Duodenal mucosa (tissue), 2 donors: ENCODE measurements at regions not wholly inside any gene's neighbourhood (a gene's known extent, or its start where the extent isn't known, plus 50 kb on each side); places are given as distances from the start of the nearest gene placed in this dataset.
"Not testable (repeated sequence)": the region's sequence is repeated elsewhere in the genome, so short reads cannot be mapped to it uniquely, and the experiment has no call there.

Experiments
- H3K27ac ChIP-seq: one replicate; pipeline ENCODE4 v1.7.0; 2013; ENCODE audit warnings: low read depth, low read length
- H3K27me3 ChIP-seq, 2 donors: one replicate each; pipeline ENCODE4 v1.7.0; 2013; ENCODE audit warnings: low read length in 2 of 2, control low read depth in 1 of 2; ENCODE audit not compliant: insufficient read depth in 2 of 2, control insufficient read depth in 1 of 2
- H3K36me3 ChIP-seq, 2 donors: one replicate each; pipeline ENCODE4 v1.7.0; 2013; ENCODE audit warnings: low read length in 2 of 2, control low read depth in 1 of 2; ENCODE audit not compliant: insufficient read depth in 2 of 2, control insufficient read depth in 1 of 2
- H3K4me1 ChIP-seq, 2 donors: one replicate each; pipeline ENCODE4 v1.7.0; 2013; ENCODE audit warnings: low read length in 2 of 2, control low read depth in 1 of 2; ENCODE audit not compliant: insufficient read depth in 2 of 2, control insufficient read depth in 1 of 2
- H3K4me3 ChIP-seq, 2 donors: one replicate each; pipeline ENCODE4 v1.7.0; 2013; ENCODE audit warnings: low read length in 2 of 2, low read depth in 1 of 2
- H3K9ac ChIP-seq, 2 donors: one replicate each; pipeline ENCODE4 v1.7.0; 2013; ENCODE audit warnings: low read length in 2 of 2, low read depth in 1 of 2
- H3K9me3 ChIP-seq, 2 donors: one replicate each; pipeline ENCODE4 v1.7.0; 2013; ENCODE audit warnings: low read length in 2 of 2, control low read depth in 1 of 2; ENCODE audit not compliant: control insufficient read depth in 1 of 2

- Histone ChIP-seq H3K4me1 (no peaks in the 10 kb centered on the region), H3K4me3 (no peak overlapping the region), H3K9me3 (peaks cover 0 to 5% of the 10 kb centered on the region in 2 donors), H3K27me3 (no peaks in the 10 kb centered on the region), H3K36me3 (no peaks in the 10 kb centered on the region), H3K27ac (no peak overlapping the region), H3K9ac (no peak overlapping the region)
Observed at GRCh38 chr9:78688796-78689195, 391.9 kb downstream of the PSAT1 start.

- Histone ChIP-seq H3K27me3 (no peaks in the 10 kb centered on the region), H3K9ac (no peak overlapping the region), H3K27ac (no peak overlapping the region), H3K4me3 (no peak overlapping the region), H3K9me3 (no peaks in the 10 kb centered on the region), H3K4me1 (no peaks in the 10 kb centered on the region), H3K36me3 (no peaks in the 10 kb centered on the region)
Observed at GRCh38 chr9:78691542-78691941, 394.6 kb downstream of the PSAT1 start.

GRCh38 chr9:78692871-78693270 lies 395.9 kb downstream of the PSAT1 start:
- H3K9me3 ChIP-seq, result no peaks in the 10 kb centered on the region
- H3K4me1 ChIP-seq, result no peaks in the 10 kb centered on the region
- H3K36me3 ChIP-seq, result no peaks in the 10 kb centered on the region
- H3K4me3 ChIP-seq, result no peak overlapping the region
- H3K9ac ChIP-seq, result no peak overlapping the region
- no peaks in the 10 kb centered on the region for H3K27me3 ChIP-seq
- no peak overlapping the region for H3K27ac ChIP-seq

- no peaks in the 10 kb centered on the region for H3K9me3 ChIP-seq
Observed at GRCh38 chr9:78694974-78695373, 398.0 kb downstream of the PSAT1 start.

GRCh38 chr9:78695519-78695918 lies 398.6 kb downstream of the PSAT1 start:
- Histone ChIP-seq H3K27me3 (no peaks in the 10 kb centered on the region), H3K36me3 (no peaks in the 10 kb centered on the region), H3K4me1 (no peaks in the 10 kb centered on the region), H3K9ac (no peak overlapping the region), H3K27ac (no peak overlapping the region), H3K9me3 (no peaks in the 10 kb centered on the region), H3K4me3 (no peak overlapping the region)

More at GRCh38 chr9:78694974-78695373, 398.0 kb downstream of the PSAT1 start:
- no peaks in the 10 kb centered on the region for H3K4me1 ChIP-seq
- no peak overlapping the region for H3K9ac ChIP-seq
- no peaks in the 10 kb centered on the region for H3K27me3 ChIP-seq
- H3K36me3 ChIP-seq, result no peaks in the 10 kb centered on the region
- no peak overlapping the region for H3K27ac ChIP-seq
- no peak overlapping the region for H3K4me3 ChIP-seq

- H3K27me3 ChIP-seq, result no peaks in the 10 kb centered on the region
- H3K9me3 ChIP-seq, result no peaks in the 10 kb centered on the region
- no peaks in the 10 kb centered on the region for H3K4me1 ChIP-seq
- no peak overlapping the region for H3K4me3 ChIP-seq
- no peaks in the 10 kb centered on the region for H3K36me3 ChIP-seq
- H3K9ac ChIP-seq, result no peak overlapping the region
- H3K27ac ChIP-seq, result no peak overlapping the region
Observed at GRCh38 chr9:78697618-78698017, 400.7 kb downstream of the PSAT1 start.

GRCh38 chr9:78698371-78698770 lies 401.4 kb downstream of the PSAT1 start:
- Histone ChIP-seq H3K9me3 (no peaks in the 10 kb centered on the region), H3K4me1 (no peaks in the 10 kb centered on the region), H3K9ac (no peak overlapping the region), H3K27me3 (no peaks in the 10 kb centered on the region), H3K27ac (no peak overlapping the region), H3K36me3 (no peaks in the 10 kb centered on the region), H3K4me3 (no peak overlapping the region)

GRCh38 chr9:78699217-78699616 lies 402.3 kb downstream of the PSAT1 start:
- not testable (repeated sequence) for H3K9ac ChIP-seq, H3K4me1 ChIP-seq, H3K36me3 ChIP-seq, H3K4me3 ChIP-seq, H3K27me3 ChIP-seq, H3K27ac ChIP-seq, H3K9me3 ChIP-seq

GRCh38 chr9:78704153-78704552 lies 407.2 kb downstream of the PSAT1 start:
- not testable (repeated sequence) for H3K27ac ChIP-seq, H3K4me3 ChIP-seq, H3K4me1 ChIP-seq, H3K36me3 ChIP-seq, H3K9ac ChIP-seq, H3K27me3 ChIP-seq, H3K9me3 ChIP-seq

- no peak overlapping the region for H3K27ac ChIP-seq
Observed at GRCh38 chr9:78707080-78707479, 410.2 kb downstream of the PSAT1 start.

GRCh38 chr9:78707481-78707991 lies 410.6 kb downstream of the PSAT1 start:
- H3K27me3 ChIP-seq, result no peaks in the 10 kb centered on the region
- no peaks in the 10 kb centered on the region for H3K4me1 ChIP-seq
- no peak overlapping the region for H3K9ac ChIP-seq
- H3K9me3 ChIP-seq, result no peaks in the 10 kb centered on the region
- no peak overlapping the region for H3K4me3 ChIP-seq
- H3K27ac ChIP-seq, result no peak overlapping the region
- no peaks in the 10 kb centered on the region for H3K36me3 ChIP-seq

More at GRCh38 chr9:78707080-78707479, 410.2 kb downstream of the PSAT1 start:
- H3K4me1 ChIP-seq, result no peaks in the 10 kb centered on the region
- no peak overlapping the region for H3K4me3 ChIP-seq
- H3K27me3 ChIP-seq, result no peaks in the 10 kb centered on the region
- H3K9me3 ChIP-seq, result no peaks in the 10 kb centered on the region
- H3K36me3 ChIP-seq, result no peaks in the 10 kb centered on the region
- H3K9ac ChIP-seq, result no peak overlapping the region
